Neural progenitor cell (in vitro differentiated cells): ENCODE measurements at regions not wholly inside any gene's neighbourhood (a gene's known extent, or its start where the extent isn't known, plus 50 kb on each side); places are given as distances from the start of the nearest gene placed in this dataset.

Source experiments
- DNase-seq: peaks from one replicate; pipeline ENCODE4 v3.0.0-alpha.2; 2016; ENCODE audit warnings: low spot score
- H2AFZ ChIP-seq: fragments of 200-600 bp; sonication (generic); replicated peaks from 2 replicates; pipeline ENCODE4 v1.6.1; 2016; ENCODE audit warnings: antibody characterized with exemption
- H3F3A ChIP-seq: fragments of 200-600 bp; sonication (generic); 2 replicates; pipeline ENCODE4 v1.6.1; 2016; ENCODE audit warnings: antibody characterized with exemption, low read depth
- H3K27ac ChIP-seq: fragments of 200-600 bp; sonication (generic); 2 replicates; pipeline ENCODE4 v1.5.1; 2016; ENCODE audit warnings: mild to moderate bottlenecking
- H3K27me3 ChIP-seq: fragments of 200-600 bp; sonication (generic); 2 replicates; pipeline ENCODE4 v1.6.1; 2016; ENCODE audit warnings: mild to moderate bottlenecking, moderate library complexity
- H3K36me3 ChIP-seq: fragments of 200-600 bp; sonication (generic); 2 replicates; pipeline ENCODE4 v1.5.1; 2016
- H3K4me1 ChIP-seq: fragments of 200-600 bp; sonication (generic); 2 replicates; pipeline ENCODE4 v1.6.1; 2016; ENCODE audit warnings: mixed run types
- H3K4me2 ChIP-seq: fragments of 200-600 bp; sonication (generic); 2 replicates; pipeline ENCODE4 v1.6.1; 2016
- H3K4me3 ChIP-seq: fragments of 200-600 bp; sonication (generic); 2 replicates; pipeline ENCODE4 v1.5.1; 2016
- H3K79me2 ChIP-seq: fragments of 200-600 bp; sonication (generic); 2 replicates; pipeline ENCODE4 v1.6.1; 2016; ENCODE audit warnings: low read depth
- H3K9ac ChIP-seq: fragments of 200-600 bp; sonication (generic); 2 replicates; pipeline ENCODE4 v1.6.1; 2016
- H3K9me3 ChIP-seq: fragments of 200-600 bp; sonication (generic); 2 replicates; pipeline ENCODE4 v1.5.1; 2016; ENCODE audit warnings: low read depth
- H4K20me1 ChIP-seq: fragments of 200-600 bp; sonication (generic); 2 replicates; pipeline ENCODE4 v1.6.1; 2016; ENCODE audit warnings: low read depth
- H3K27ac Mint-ChIP-seq: 3 replicates; pipeline ENCODE4 v1.8.0; 2021; ENCODE audit warnings: mixed read lengths
- H3K27me3 Mint-ChIP-seq: 2 replicates; pipeline ENCODE4 v1.8.0; 2022; ENCODE audit warnings: low read depth, mild to moderate bottlenecking, inconsistent platforms, moderate library complexity, mixed read lengths; ENCODE audit not compliant: insufficient read depth
- H3K36me3 Mint-ChIP-seq: 3 replicates; pipeline ENCODE4 v1.8.0; 2021; ENCODE audit warnings: mixed read lengths
- H3K4me1 Mint-ChIP-seq: 3 replicates; pipeline ENCODE4 v1.8.0; 2021; ENCODE audit warnings: mixed read lengths
- H3K4me3 Mint-ChIP-seq: 3 replicates; pipeline ENCODE4 v1.8.0; 2021; ENCODE audit warnings: mild to moderate bottlenecking, moderate library complexity, mixed read lengths
- H3K9me3 Mint-ChIP-seq: 3 replicates; pipeline ENCODE4 v1.8.0; 2020; ENCODE audit warnings: mixed read lengths
- EZH2 ChIP-seq: fragments of 200-600 bp; sonication (generic); IDR thresholded peaks from 2 replicates; pipeline ENCODE4 v1.6.1; 2017; ENCODE audit warnings: antibody characterized with exemption, mild to moderate bottlenecking, moderate library complexity
- EZH2phosphoT487 ChIP-seq: fragments of 200-600 bp; sonication (generic); IDR thresholded peaks from 2 replicates; pipeline ENCODE4 v1.6.1; 2017; ENCODE audit warnings: antibody characterized with exemption
- TF ChIP-seq, protein P1 (sequence below): fragments of 200-600 bp; sonication (generic); IDR thresholded peaks from 2 replicates; pipeline ENCODE4 v1.5.1; 2017; ENCODE audit warnings: antibody characterized with exemption, mild to moderate bottlenecking

DNA sequence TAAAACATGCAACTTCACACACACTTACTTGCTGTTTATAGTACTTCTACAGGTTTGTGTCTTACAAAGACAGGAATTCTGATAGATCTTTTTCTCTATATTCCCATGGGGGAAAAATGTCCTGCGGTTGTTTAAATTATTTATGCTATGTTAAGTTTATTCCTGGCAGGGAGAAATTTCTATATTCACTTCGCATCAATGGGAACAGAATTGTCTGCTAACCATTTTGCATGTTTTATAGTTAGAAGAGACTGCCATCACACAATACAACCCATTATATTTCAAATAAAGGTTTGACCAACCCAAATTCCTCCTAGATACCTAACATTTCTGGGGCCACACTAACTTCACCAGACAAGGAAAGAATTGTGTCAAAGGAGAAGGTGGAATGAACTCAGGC is 110.0 kb upstream of the PRR16 start:
- Histone ChIP-seq H3K4me3 (no peak overlapping the region), H4K20me1 (no peaks in the 10 kb centered on the region), H3K9ac (no peak overlapping the region), H3K4me2 (no peak overlapping the region), H2AFZ (no peak overlapping the region), H3F3A (no peaks in the 10 kb centered on the region), H3K27me3 (no peaks in the 10 kb centered on the region), H3K79me2 (no peaks in the 10 kb centered on the region), H3K4me1 (peaks cover 6% of the 10 kb centered on the region), H3K36me3 (no peaks in the 10 kb centered on the region), H3K9me3 (peaks cover 4% of the 10 kb centered on the region), H3K27ac (no peak overlapping the region)
- DNase-seq: no peak
- H3K4me3 Mint-ChIP-seq: no peak overlapping the region
- H3K36me3 Mint-ChIP-seq: no peaks in the 10 kb centered on the region
- no peak overlapping the region for H3K27ac Mint-ChIP-seq
- TF ChIP-seq, protein P1, sequence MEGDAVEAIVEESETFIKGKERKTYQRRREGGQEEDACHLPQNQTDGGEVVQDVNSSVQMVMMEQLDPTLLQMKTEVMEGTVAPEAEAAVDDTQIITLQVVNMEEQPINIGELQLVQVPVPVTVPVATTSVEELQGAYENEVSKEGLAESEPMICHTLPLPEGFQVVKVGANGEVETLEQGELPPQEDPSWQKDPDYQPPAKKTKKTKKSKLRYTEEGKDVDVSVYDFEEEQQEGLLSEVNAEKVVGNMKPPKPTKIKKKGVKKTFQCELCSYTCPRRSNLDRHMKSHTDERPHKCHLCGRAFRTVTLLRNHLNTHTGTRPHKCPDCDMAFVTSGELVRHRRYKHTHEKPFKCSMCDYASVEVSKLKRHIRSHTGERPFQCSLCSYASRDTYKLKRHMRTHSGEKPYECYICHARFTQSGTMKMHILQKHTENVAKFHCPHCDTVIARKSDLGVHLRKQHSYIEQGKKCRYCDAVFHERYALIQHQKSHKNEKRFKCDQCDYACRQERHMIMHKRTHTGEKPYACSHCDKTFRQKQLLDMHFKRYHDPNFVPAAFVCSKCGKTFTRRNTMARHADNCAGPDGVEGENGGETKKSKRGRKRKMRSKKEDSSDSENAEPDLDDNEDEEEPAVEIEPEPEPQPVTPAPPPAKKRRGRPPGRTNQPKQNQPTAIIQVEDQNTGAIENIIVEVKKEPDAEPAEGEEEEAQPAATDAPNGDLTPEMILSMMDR: no peak
- no peak for TF ChIP-seq EZH2
- H3K4me1 Mint-ChIP-seq: peaks cover 3% of the 10 kb centered on the region
- no peaks in the 10 kb centered on the region for H3K27me3 Mint-ChIP-seq
- peaks cover 7% of the 10 kb centered on the region for H3K9me3 Mint-ChIP-seq

DNA sequence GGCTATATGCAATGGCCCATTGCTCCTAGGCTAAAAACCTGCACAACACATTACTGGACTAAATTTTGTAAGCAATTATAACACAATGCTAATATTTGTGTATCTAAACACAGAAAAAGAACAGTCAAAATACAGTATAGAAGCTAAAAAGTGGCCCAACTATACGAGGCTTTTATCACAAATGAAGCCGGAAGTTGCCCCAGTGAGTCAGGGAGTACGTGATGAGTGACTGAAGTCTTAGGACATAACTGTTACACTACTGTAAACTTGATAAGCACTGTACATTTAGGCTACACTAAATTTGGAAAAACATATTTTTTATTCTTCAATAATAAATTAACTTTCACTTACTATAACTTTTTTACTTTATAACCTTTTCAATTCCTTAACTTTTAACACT is 105.2 kb upstream of the PRR16 start:
- TF ChIP-seq, protein P1: no peak
- TF ChIP-seq EZH2 (no peak), EZH2phosphoT487 (no peak)
- H3K4me2 ChIP-seq: no peak overlapping the region
- H3K27me3 ChIP-seq: no peaks in the 10 kb centered on the region
- H3K27ac Mint-ChIP-seq: no peak overlapping the region
- H3K4me3 Mint-ChIP-seq: no peak overlapping the region
- no peak overlapping the region for H2AFZ ChIP-seq
- no peaks in the 10 kb centered on the region for H3K36me3 ChIP-seq
- DNase-seq: no peak
- H3K4me1 ChIP-seq: peaks cover 6% of the 10 kb centered on the region
- H3F3A ChIP-seq: no peaks in the 10 kb centered on the region
- H3K36me3 Mint-ChIP-seq: no peaks in the 10 kb centered on the region
- H3K9ac ChIP-seq: no peak overlapping the region
- no peaks in the 10 kb centered on the region for H3K9me3 ChIP-seq
- no peaks in the 10 kb centered on the region for H3K9me3 Mint-ChIP-seq
- H3K79me2 ChIP-seq: no peaks in the 10 kb centered on the region
- peaks cover 3% of the 10 kb centered on the region for H3K4me1 Mint-ChIP-seq
- H3K4me3 ChIP-seq: no peak overlapping the region
- no peak overlapping the region for H3K27ac ChIP-seq
- no peaks in the 10 kb centered on the region for H3K27me3 Mint-ChIP-seq
- no peaks in the 10 kb centered on the region for H4K20me1 ChIP-seq

DNA sequence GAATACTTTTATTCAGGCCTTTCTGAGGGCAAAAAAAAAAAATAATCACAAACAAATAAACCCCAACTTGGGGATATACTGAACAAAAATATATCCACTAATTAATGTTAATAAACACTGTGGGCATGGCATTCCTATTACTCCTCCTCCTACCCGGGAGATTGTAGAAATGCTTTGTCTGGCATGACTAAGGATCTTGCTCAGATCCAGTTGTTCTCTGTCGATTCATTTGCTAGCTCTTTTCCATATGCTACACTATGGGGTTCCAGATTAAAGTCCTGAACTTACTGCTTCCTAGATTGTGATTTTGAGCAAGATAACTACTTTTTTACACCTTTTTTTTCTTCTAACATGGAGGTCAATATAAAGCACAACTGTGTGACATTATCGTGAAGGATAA is 102.2 kb upstream of the PRR16 start:
- no peaks in the 10 kb centered on the region for H3K4me1 Mint-ChIP-seq
- Histone ChIP-seq H3K79me2 (no peaks in the 10 kb centered on the region), H3K4me2 (no peak overlapping the region), H3K27me3 (no peaks in the 10 kb centered on the region), H3K9me3 (no peaks in the 10 kb centered on the region), H3K36me3 (no peaks in the 10 kb centered on the region), H3K27ac (no peak overlapping the region), H4K20me1 (no peaks in the 10 kb centered on the region), H3K9ac (no peak overlapping the region), H3K4me1 (no peaks in the 10 kb centered on the region), H3K4me3 (no peak overlapping the region), H2AFZ (no peak overlapping the region), H3F3A (no peaks in the 10 kb centered on the region)
- no peak for TF ChIP-seq EZH2
- TF ChIP-seq, protein P1: no peak
- no peak overlapping the region for H3K27ac Mint-ChIP-seq
- H3K9me3 Mint-ChIP-seq: no peaks in the 10 kb centered on the region
- no peaks in the 10 kb centered on the region for H3K27me3 Mint-ChIP-seq
- DNase-seq: no peak
- no peak overlapping the region for H3K4me3 Mint-ChIP-seq
- H3K36me3 Mint-ChIP-seq: no peaks in the 10 kb centered on the region

DNA sequence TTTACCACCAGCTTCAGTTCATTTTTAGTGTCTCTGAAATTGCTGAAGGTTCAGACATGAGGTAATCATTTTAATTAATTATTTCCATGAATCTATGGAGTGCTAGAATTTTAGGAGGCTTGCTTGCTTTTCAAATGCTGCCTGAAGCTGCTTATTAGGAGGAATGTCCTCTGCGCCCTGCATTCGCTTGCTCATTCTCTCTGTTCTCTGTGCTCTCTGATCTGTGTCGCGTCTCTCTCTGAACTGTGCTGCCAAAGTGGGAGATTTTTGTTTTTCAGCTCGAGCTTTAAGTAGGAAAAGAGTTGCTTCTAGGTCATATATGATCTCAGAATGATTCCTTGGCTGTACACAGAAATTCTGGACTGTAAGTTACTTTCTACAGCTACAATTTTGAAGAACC is 101.7 kb upstream of the PRR16 start:
- TF ChIP-seq EZH2 (no peak), EZH2phosphoT487 (no peak)
- TF ChIP-seq, protein P1: no peak
- Mint-ChIP-seq H3K4me3 (no peak overlapping the region), H3K9me3 (no peaks in the 10 kb centered on the region), H3K4me1 (no peaks in the 10 kb centered on the region), H3K36me3 (no peaks in the 10 kb centered on the region), H3K27me3 (no peaks in the 10 kb centered on the region), H3K27ac (peak overlapping the region; percentile 52)
- Histone ChIP-seq H3K79me2 (no peaks in the 10 kb centered on the region), H2AFZ (no peak overlapping the region), H3K36me3 (no peaks in the 10 kb centered on the region), H3K4me2 (no peak overlapping the region), H3K27ac (no peak overlapping the region), H4K20me1 (no peaks in the 10 kb centered on the region), H3K9ac (no peak overlapping the region), H3K9me3 (no peaks in the 10 kb centered on the region), H3K27me3 (no peaks in the 10 kb centered on the region), H3K4me3 (no peak overlapping the region), H3F3A (no peaks in the 10 kb centered on the region), H3K4me1 (no peaks in the 10 kb centered on the region)
- DNase-seq: no peak
